Lung (tissue), 11 donors: ENCODE measurements at regions not wholly inside any gene's neighbourhood (a gene's known extent, or its start where the extent isn't known, plus 50 kb on each side); places are given as distances from the start of the nearest gene placed in this dataset.
A peak's percentile ranks its signal among the peaks of the same experiment; 100 is the strongest.

Experiments used
- ATAC-seq: fragments of 200-7000 bp; cut with Tn5 transposase; one replicate; pipeline ENCODE4 v1.9.1; 2020; ENCODE audit warnings: moderate number of reproducible peaks; ENCODE audit not compliant: insufficient read depth, low FRiP score
- DNase-seq, 3 donors: peaks; one replicate each; pipeline ENCODE4 v3.0.0-alpha.2; 2013 to 2017
- H3K27ac ChIP-seq, 2 donors: one replicate each; pipeline ENCODE4 v1.5.1; 2013; ENCODE audit warnings: mild to moderate bottlenecking in 2 of 2, moderate library complexity in 2 of 2, control low read depth in 1 of 2, inconsistent platforms in 1 of 2, low read depth in 1 of 2, low read length in 1 of 2
- H3K27me3 ChIP-seq, 3 donors: one replicate each; pipeline ENCODE4 v1.5.1; 2013; ENCODE audit warnings: low read length in 2 of 3; ENCODE audit not compliant: control insufficient read depth in 3 of 3, insufficient read depth in 3 of 3
- H3K36me3 ChIP-seq, 4 donors: one replicate each; pipeline ENCODE4 v1.5.1; 2013; ENCODE audit warnings: low read length in 4 of 4, mild to moderate bottlenecking in 1 of 4, moderate library complexity in 1 of 4; ENCODE audit not compliant: control insufficient read depth in 4 of 4, insufficient read depth in 4 of 4
- H3K4me1 ChIP-seq, 5 donors: one replicate each; pipeline ENCODE4 v1.5.1; 2013; ENCODE audit warnings: low read length in 5 of 5, mild to moderate bottlenecking in 2 of 5, moderate library complexity in 1 of 5; ENCODE audit not compliant: control insufficient read depth in 5 of 5, insufficient read depth in 5 of 5
- H3K4me3 ChIP-seq: one replicate; pipeline ENCODE4 v1.5.1; 2013; ENCODE audit warnings: mild to moderate bottlenecking, control low read depth, moderate library complexity
- H3K9ac ChIP-seq, 2 donors: one replicate each; pipeline ENCODE4 v1.5.1; 2013; ENCODE audit warnings: low read length in 2 of 2, control low read depth in 1 of 2; ENCODE audit not compliant: insufficient read depth in 1 of 2
- H3K9me3 ChIP-seq, 4 donors: one replicate each; pipeline ENCODE4 v1.5.1; 2013; ENCODE audit warnings: low read length in 3 of 4, mild to moderate bottlenecking in 1 of 4, moderate library complexity in 1 of 4; ENCODE audit not compliant: control insufficient read depth in 4 of 4, insufficient read depth in 3 of 4
- WGBS, 2 donors: extraction: QIAGEN DNeasy Blood & Tissue Kit; methylation state at CpG; one replicate each; pipeline ENCODE4 v1.1.7; 2013; 5-methylcytosine and 5-hydroxymethylcytosine counted together
- TF ChIP-seq, protein P1 (sequence below): IDR thresholded peaks from 2 replicates; pipeline ENCODE4 v1.5.1; 2012; ENCODE audit warnings: mild to moderate bottlenecking; ENCODE audit errors: control extremely low read depth, extremely low read depth
- donor health status: control.
- donor health status: control.
- donor health status: Bipolar disorder and iron deficiency.
- donor health status: healthy.
- donor health status: DM: yes; HTN: yes; CAD: no.

GRCh38 chr7:121766676-121767075 lies 106.3 kb upstream of the PTPRZ1 start:
- Histone ChIP-seq H3K36me3 (no peaks in the 10 kb centered on the region), H3K27ac (no peak overlapping the region), H3K9ac (no peak overlapping the region), H3K4me1 (no peaks in the 10 kb centered on the region), H3K27me3 (no peaks in the 10 kb centered on the region), H3K9me3 (peaks cover 0 to 4% (median 0%) of the 10 kb centered on the region in 4 donors), H3K4me3 (no peak overlapping the region)
- TF ChIP-seq, protein P1, sequence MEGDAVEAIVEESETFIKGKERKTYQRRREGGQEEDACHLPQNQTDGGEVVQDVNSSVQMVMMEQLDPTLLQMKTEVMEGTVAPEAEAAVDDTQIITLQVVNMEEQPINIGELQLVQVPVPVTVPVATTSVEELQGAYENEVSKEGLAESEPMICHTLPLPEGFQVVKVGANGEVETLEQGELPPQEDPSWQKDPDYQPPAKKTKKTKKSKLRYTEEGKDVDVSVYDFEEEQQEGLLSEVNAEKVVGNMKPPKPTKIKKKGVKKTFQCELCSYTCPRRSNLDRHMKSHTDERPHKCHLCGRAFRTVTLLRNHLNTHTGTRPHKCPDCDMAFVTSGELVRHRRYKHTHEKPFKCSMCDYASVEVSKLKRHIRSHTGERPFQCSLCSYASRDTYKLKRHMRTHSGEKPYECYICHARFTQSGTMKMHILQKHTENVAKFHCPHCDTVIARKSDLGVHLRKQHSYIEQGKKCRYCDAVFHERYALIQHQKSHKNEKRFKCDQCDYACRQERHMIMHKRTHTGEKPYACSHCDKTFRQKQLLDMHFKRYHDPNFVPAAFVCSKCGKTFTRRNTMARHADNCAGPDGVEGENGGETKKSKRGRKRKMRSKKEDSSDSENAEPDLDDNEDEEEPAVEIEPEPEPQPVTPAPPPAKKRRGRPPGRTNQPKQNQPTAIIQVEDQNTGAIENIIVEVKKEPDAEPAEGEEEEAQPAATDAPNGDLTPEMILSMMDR: no peak
- 90 to 94% methylated on average over 1 of the region's 1 CpG for WGBS, 2 donors
- ATAC-seq: no peak
- DNase-seq: no peak

GRCh38 chr7:121761399-121761798 lies 111.6 kb upstream of the PTPRZ1 start:
- TF ChIP-seq, protein P1: no peak
- DNase-seq (no peak), ATAC-seq (no peak)
- Histone ChIP-seq H3K27ac (no peak overlapping the region), H3K36me3 (no peaks in the 10 kb centered on the region), H3K4me3 (no peak overlapping the region), H3K9me3 (peaks cover 0 to 4% (median 0%) of the 10 kb centered on the region in 4 donors), H3K9ac (no peak overlapping the region), H3K4me1 (no peaks in the 10 kb centered on the region), H3K27me3 (no peaks in the 10 kb centered on the region)
- WGBS, 2 donors: 46 to 96% methylated on average over 1 of the region's 1 CpG

GRCh38 chr7:121755818-121756552 lies 117.0 kb upstream of the PTPRZ1 start:
- DNase-seq (peak; percentile 49 to 74 (median 57)), ATAC-seq (no peak)
- TF ChIP-seq, protein P1: no peak
- H3K4me3 ChIP-seq: no peak overlapping the region
- H3K9me3 ChIP-seq: peaks cover 0 to 4% (median 0%) of the 10 kb centered on the region in 4 donors
- no peaks in the 10 kb centered on the region for H3K27me3 ChIP-seq
- no peaks in the 10 kb centered on the region for H3K36me3 ChIP-seq
- H3K27ac ChIP-seq: no peak overlapping the region
- WGBS, 2 donors: 63 to 72% methylated on average over 6 of the region's 6 CpGs
- no peaks in the 10 kb centered on the region for H3K4me1 ChIP-seq
- no peak overlapping the region for H3K9ac ChIP-seq
